SK-N-SH (cell line): ENCODE measurements at regions not wholly inside any gene's neighbourhood (a gene's known extent, or its start where the extent isn't known, plus 50 kb on each side); places are given as distances from the start of the nearest gene placed in this dataset.

Experiments used
- CTCF ChIA-PET: fragments of 300-600, 350-600 bp; formaldehyde crosslinking; extraction: SDS; loops from one replicate; lab custom pipeline; 2021; lab: Yijun Ruan, JAX
- POLR2A ChIA-PET: fragments of 350-600 bp; sonication (Branson Sonifier 250); formaldehyde crosslinking; extraction: SDS; loops from one replicate; lab custom pipeline; 2020; ENCODE audit warnings: antibody characterized with exemption, inconsistent platforms; lab: Yijun Ruan, JAX
- DNase-seq: peaks from one replicate; pipeline ENCODE4 v3.0.0; 2012
- H2AFZ ChIP-seq: fragments of 200-600 bp; sonication (generic); 2 replicates; pipeline ENCODE4 v1.8.1; 2016; ENCODE audit warnings: antibody characterized with exemption, mild to moderate bottlenecking, low read depth
- H3F3A ChIP-seq: fragments of 200-600 bp; sonication (generic); replicated peaks from 2 replicates; pipeline ENCODE3; 2016; ENCODE audit warnings: antibody characterized with exemption, mild to moderate bottlenecking; ENCODE audit not compliant: insufficient read depth
- H3K27ac ChIP-seq, 2 experiments: fragments of 200-500 bp in 1 of 2; fragments of 200-600 bp in 1 of 2; sonication (Bioruptor generic) in 1 of 2; sonication (generic), shearing (Covaris generic) in 1 of 2; 2 replicates each; pipeline versions ENCODE4 v1.5.1 to v1.6.1; 2014 to 2016; ENCODE audit warnings: low read depth in 2 of 2, inconsistent platforms in 1 of 2, low read length in 1 of 2, mild to moderate bottlenecking in 1 of 2, mixed read lengths in 1 of 2
- H3K27me3 ChIP-seq: fragments of 200-600 bp; sonication (generic), shearing (Covaris generic); 2 replicates; pipeline ENCODE4 v1.6.1; 2016; ENCODE audit warnings: mixed run types; ENCODE audit not compliant: insufficient read depth
- H3K36me3 ChIP-seq, 2 experiments: fragments of 200-500 bp in 1 of 2; fragments of 200-600 bp in 1 of 2; sonication (Bioruptor generic) in 1 of 2; sonication (generic) in 1 of 2; replicated peaks in 1 of 2; 2 replicates each; pipeline versions ENCODE3 to v1.5.1; 2014 to 2016; ENCODE audit warnings: low read length in 1 of 2, mild to moderate bottlenecking in 1 of 2; ENCODE audit not compliant: insufficient read depth in 2 of 2, control insufficient read depth in 1 of 2
- H3K4me1 ChIP-seq, 2 experiments: fragments of 200-500 bp in 1 of 2; fragments of 200-600 bp in 1 of 2; sonication (Bioruptor generic) in 1 of 2; sonication (generic), shearing (Covaris generic) in 1 of 2; 2 replicates each; pipeline versions ENCODE4 v1.5.1 to v1.6.1; 2014 to 2016; ENCODE audit warnings: low read depth in 1 of 2, low read length in 1 of 2, mixed run types in 1 of 2; ENCODE audit not compliant: insufficient read depth in 2 of 2, control insufficient read depth in 1 of 2
- H3K4me2 ChIP-seq: fragments of 200-600 bp; sonication (generic), shearing (Covaris generic); 2 replicates; pipeline ENCODE4 v1.6.1; 2017; ENCODE audit warnings: mixed run types
- H3K4me3 ChIP-seq, 2 experiments: fragments of 200-500 bp in 1 of 2; fragments of 200-600 bp in 1 of 2; sonication (Bioruptor generic) in 1 of 2; sonication (generic), shearing (Covaris generic) in 1 of 2; 2 replicates each; pipeline versions ENCODE4 v1.5.1 to v1.8.1; 2014 to 2016; ENCODE audit warnings: low read depth in 2 of 2, inconsistent platforms in 1 of 2, low read length in 1 of 2, mild to moderate bottlenecking in 1 of 2, mixed read lengths in 1 of 2, moderate library complexity in 1 of 2
- H3K79me2 ChIP-seq: fragments of 200-600 bp; sonication (generic); 2 replicates; pipeline ENCODE4 v1.8.1; 2017; ENCODE audit warnings: mild to moderate bottlenecking; ENCODE audit not compliant: insufficient read depth
- H3K9ac ChIP-seq: fragments of 200-600 bp; sonication (generic); 2 replicates; pipeline ENCODE4 v1.6.1; 2017; ENCODE audit warnings: mixed run types
- H3K9me2 ChIP-seq: fragments of 200-600 bp; sonication (generic); 2 replicates; pipeline ENCODE4 v1.6.1; 2017; ENCODE audit warnings: mixed run types
- H3K9me3 ChIP-seq: fragments of 200-600 bp; sonication (generic); 2 replicates; pipeline ENCODE4 v1.6.1; 2017; ENCODE audit warnings: mixed run types, mild to moderate bottlenecking, moderate library complexity
- H4K20me1 ChIP-seq: fragments of 200-600 bp; sonication (generic); 2 replicates; pipeline ENCODE4 v1.6.1; 2017; ENCODE audit warnings: mild to moderate bottlenecking, mixed run types; ENCODE audit not compliant: insufficient read depth
- CTCF ChIP-seq: fragments of 200-600 bp; sonication (generic); IDR thresholded peaks from 2 replicates; pipeline ENCODE4 v1.6.1; 2017; ENCODE audit warnings: antibody characterized with exemption, mild to moderate bottlenecking, moderate library complexity
- EZH2phosphoT487 ChIP-seq: fragments of 200-600 bp; sonication (generic); IDR thresholded peaks from 2 replicates; pipeline ENCODE4 v1.6.1; 2017; ENCODE audit warnings: low read depth, mixed run types, mild to moderate bottlenecking, antibody characterized with exemption, moderate library complexity, borderline replicate concordance
- FOSL2 ChIP-seq: IDR thresholded peaks from 2 replicates; pipeline ENCODE4 v1.4.0; 2012; ENCODE audit warnings: low read depth, mild to moderate bottlenecking, moderate library complexity, borderline replicate concordance
- GATA2 ChIP-seq: sonication (generic); formaldehyde crosslinking; IDR thresholded peaks from 2 replicates; pipeline ENCODE4 v1.5.0; 2020; ENCODE audit warnings: mild to moderate bottlenecking, missing genetic modification reagents
- IRF3 ChIP-seq: fragments of 150-350 bp; IDR thresholded peaks from 2 replicates; pipeline ENCODE4 v1.6.1; 2016; ENCODE audit warnings: mild to moderate bottlenecking, low read depth, low read length
- PBX3 ChIP-seq: IDR thresholded peaks from 2 replicates; pipeline ENCODE4; 2012
- RCOR1 ChIP-seq: fragments of 150-350 bp; IDR thresholded peaks from 2 replicates; pipeline ENCODE4 v1.6.1; 2017; ENCODE audit warnings: antibody characterized with exemption, low read length
- SIN3A ChIP-seq: IDR thresholded peaks from 2 replicates; pipeline ENCODE4 v1.6.1; 2012; ENCODE audit warnings: low read depth, mild to moderate bottlenecking, low read length, moderate library complexity, borderline replicate concordance
- TCF12 ChIP-seq: IDR thresholded peaks from 2 replicates; pipeline ENCODE4 v1.4.0; 2012
- USF2 ChIP-seq: fragments of 150-350 bp; IDR thresholded peaks from 2 replicates; pipeline ENCODE4 v1.6.1; 2017; ENCODE audit warnings: antibody characterized with exemption, low read length, low read depth, borderline replicate concordance
- WGBS: methylation state at CpG from one replicate; pipeline ENCODE4 v1.1.6; 2017; ENCODE audit warnings: low lambda C conversion rate; 5-methylcytosine and 5-hydroxymethylcytosine counted together
- TF ChIP-seq, protein P1 (sequence below): IDR thresholded peaks from 2 replicates; pipeline ENCODE4 v1.4.0; 2012; ENCODE audit warnings: low read depth, borderline replicate concordance

- WGBS: 74% methylated on average over 2 of the region's 2 CpGs
- no peak for DNase-seq
- Histone ChIP-seq H3F3A (no peaks in the 10 kb centered on the region), H2AFZ (no peak overlapping the region), H3K9me2 (no peaks in the 10 kb centered on the region), H3K4me2 (no peak overlapping the region), H3K9me3 (0 out of 2 replicates have a peak, but pooled peaks cover 8% of the 10 kb centered on the region), H3K27me3 (no peaks in the 10 kb centered on the region), H3K36me3 (no peaks in the 10 kb centered on the region)
- CTCF ChIA-PET: no interaction called here
- TF ChIP-seq RCOR1 (no peak), PBX3 (no peak), USF2 (no peak), CTCF (no peak), TCF12 (no peak), GATA2 (CRISPR knock-in tag) (no peak), IRF3 (no peak), FOSL2 (no peak), SIN3A (no peak), EZH2phosphoT487 (no peak)
- TF ChIP-seq, protein P1, sequence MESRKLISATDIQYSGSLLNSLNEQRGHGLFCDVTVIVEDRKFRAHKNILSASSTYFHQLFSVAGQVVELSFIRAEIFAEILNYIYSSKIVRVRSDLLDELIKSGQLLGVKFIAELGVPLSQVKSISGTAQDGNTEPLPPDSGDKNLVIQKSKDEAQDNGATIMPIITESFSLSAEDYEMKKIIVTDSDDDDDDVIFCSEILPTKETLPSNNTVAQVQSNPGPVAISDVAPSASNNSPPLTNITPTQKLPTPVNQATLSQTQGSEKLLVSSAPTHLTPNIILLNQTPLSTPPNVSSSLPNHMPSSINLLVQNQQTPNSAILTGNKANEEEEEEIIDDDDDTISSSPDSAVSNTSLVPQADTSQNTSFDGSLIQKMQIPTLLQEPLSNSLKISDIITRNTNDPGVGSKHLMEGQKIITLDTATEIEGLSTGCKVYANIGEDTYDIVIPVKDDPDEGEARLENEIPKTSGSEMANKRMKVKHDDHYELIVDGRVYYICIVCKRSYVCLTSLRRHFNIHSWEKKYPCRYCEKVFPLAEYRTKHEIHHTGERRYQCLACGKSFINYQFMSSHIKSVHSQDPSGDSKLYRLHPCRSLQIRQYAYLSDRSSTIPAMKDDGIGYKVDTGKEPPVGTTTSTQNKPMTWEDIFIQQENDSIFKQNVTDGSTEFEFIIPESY: no peak
- TF ChIP-seq, all 33 proteins: peak for 0
- Histone ChIP-seq H3K79me2 (no peaks in the 10 kb centered on the region), H4K20me1 (no peaks in the 10 kb centered on the region), H3K4me1 (peaks cover 0 to 8% of the 10 kb centered on the region in 2 experiments; a peak in 2 of 4 replicates), H3K4me3 (no peak overlapping the region), H3K27ac (no peak overlapping the region), H3K9ac (no peak overlapping the region)
- POLR2A ChIA-PET: no interaction called here
Measured at GRCh38 chr2:38224181-38224580, 148.2 kb upstream of the CYP1B1 start.
